PC-9 (cell line): ENCODE measurements at regions not wholly inside any gene's neighbourhood (a gene's known extent, or its start where the extent isn't known, plus 50 kb on each side); places are given as distances from the start of the nearest gene placed in this dataset.

Experiments
- BruUV-seq: library from RNA; stranded (reverse); fragments of 400-500 nt; replicated peaks from 2 replicates; lab custom pipeline; 2021; lab: Mats Ljungman, UMichigan
- CTCF ChIA-PET: fragments of 300-600 bp; sonication (Branson Sonifier 250); formaldehyde crosslinking; loops from one replicate; lab custom pipeline; 2022; ENCODE audit warnings: antibody characterized with exemption; lab: Charles Lee
- POLR2A ChIA-PET: fragments of 300-600 bp; sonication (Branson Sonifier 250); formaldehyde crosslinking; loops from one replicate; lab custom pipeline; 2022; ENCODE audit warnings: antibody characterized with exemption; ENCODE audit not compliant: unreplicated experiment; lab: Charles Lee
- DNase-seq, 2 experiments: peaks; one replicate each; pipeline versions ENCODE4 v3.0.0 to v3.0.0-alpha.2; 2015 to 2022; ENCODE audit warnings: mixed read lengths in 1 of 2
- H2AFZ ChIP-seq: fragments of 200-600 bp; sonication (generic); 2 replicates; pipeline ENCODE4 v1.8.1; 2017; ENCODE audit warnings: antibody characterized with exemption
- H3F3A ChIP-seq: fragments of 200-600 bp; sonication (generic); 2 replicates; pipeline ENCODE4 v1.8.1; 2017; ENCODE audit warnings: antibody characterized with exemption, mild to moderate bottlenecking, low read depth; ENCODE audit not compliant: insufficient read depth
- H3K27ac ChIP-seq: fragments of 200-600 bp; sonication (generic); 2 replicates; pipeline ENCODE4 v1.6.1; 2016; ENCODE audit warnings: mixed run types
- H3K27me3 ChIP-seq: fragments of 200-600 bp; sonication (generic); 2 replicates; pipeline ENCODE4 v1.6.1; 2016; ENCODE audit warnings: low read depth, mixed run types; ENCODE audit not compliant: insufficient read depth
- H3K36me3 ChIP-seq: fragments of 200-600 bp; sonication (generic); 2 replicates; pipeline ENCODE4 v1.6.1; 2016; ENCODE audit warnings: low read depth, mixed run types
- H3K4me1 ChIP-seq: fragments of 200-600 bp; sonication (generic); replicated peaks from 2 replicates; pipeline ENCODE4 v1.6.1; 2016; ENCODE audit warnings: mixed run types; ENCODE audit not compliant: insufficient read depth
- H3K4me2 ChIP-seq: fragments of 200-600 bp; sonication (generic); 2 replicates; pipeline ENCODE4 v1.6.1; 2017; ENCODE audit warnings: mixed run types
- H3K4me3 ChIP-seq: fragments of 200-600 bp; sonication (generic); 2 replicates; pipeline ENCODE4 v1.6.1; 2016; ENCODE audit warnings: mixed run types
- H3K79me2 ChIP-seq: fragments of 200-600 bp; sonication (generic); 2 replicates; pipeline ENCODE4 v1.6.1; 2017; ENCODE audit warnings: low read depth, mixed run types
- H3K9me2 ChIP-seq: fragments of 200-600 bp; sonication (generic); 2 replicates; pipeline ENCODE4 v1.8.1; 2017; ENCODE audit warnings: mild to moderate bottlenecking; ENCODE audit not compliant: insufficient read depth
- H3K9me3 ChIP-seq: fragments of 200-600 bp; sonication (generic); 2 replicates; pipeline ENCODE4 v1.8.1; 2016; ENCODE audit warnings: low read depth; ENCODE audit not compliant: insufficient read depth
- H4K20me1 ChIP-seq: fragments of 200-600 bp; sonication (generic); 2 replicates; pipeline ENCODE4 v1.8.1; 2017; ENCODE audit not compliant: insufficient read depth
- EZH2 ChIP-seq: fragments of 200-600 bp; sonication (generic); IDR thresholded peaks from 2 replicates; pipeline ENCODE4 v1.8.0; 2017; ENCODE audit warnings: antibody characterized with exemption, low read depth
- intact Hi-C: fragments of 100-400 bp; cut with micrococcal nuclease; formaldehyde crosslinking; loops from one replicate; pipeline ENCODE4 v1.10.0; 2022; ENCODE audit not compliant: unreplicated experiment
- TF ChIP-seq, protein P1 (sequence below): fragments of 200-600 bp; sonication (generic); conservative IDR thresholded peaks from 2 replicates; pipeline ENCODE4 v1.6.1; 2017; ENCODE audit warnings: mixed run types, antibody characterized with exemption, mild to moderate bottlenecking, moderate library complexity

DNA sequence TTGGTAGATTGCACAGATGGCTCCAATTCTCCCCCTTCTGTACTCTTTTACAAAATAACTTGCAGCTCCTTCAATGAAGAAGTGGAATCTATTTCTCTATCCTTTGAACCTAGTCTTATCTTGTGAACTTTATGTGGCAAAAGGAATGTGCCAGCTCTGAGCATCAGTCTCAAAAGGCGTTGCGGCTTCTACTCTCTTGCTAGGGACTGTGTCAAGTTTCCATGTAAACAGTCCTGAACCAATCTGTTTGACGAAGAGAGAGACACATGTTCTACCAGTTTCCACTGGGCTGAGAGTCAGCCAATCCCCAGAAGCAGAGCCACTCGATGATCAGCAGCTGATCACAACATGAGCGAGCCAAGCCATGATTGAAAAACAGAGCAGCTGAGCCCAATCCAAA, 439.7 kb upstream of the SETBP1 start:
- Histone ChIP-seq H3K9me3 (no peaks in the 10 kb centered on the region), H3K36me3 (no peaks in the 10 kb centered on the region), H3F3A (no peaks in the 10 kb centered on the region), H3K27me3 (no peaks in the 10 kb centered on the region), H4K20me1 (no peaks in the 10 kb centered on the region), H3K4me2 (no peak overlapping the region), H3K27ac (no peak overlapping the region), H3K79me2 (no peaks in the 10 kb centered on the region), H2AFZ (no peak overlapping the region), H3K4me1 (no peaks in the 10 kb centered on the region), H3K9me2 (no peaks in the 10 kb centered on the region), H3K4me3 (no peak overlapping the region)
- BruUV-seq: no TSS peak
- no peak for TF ChIP-seq EZH2
- TF ChIP-seq, protein P1, sequence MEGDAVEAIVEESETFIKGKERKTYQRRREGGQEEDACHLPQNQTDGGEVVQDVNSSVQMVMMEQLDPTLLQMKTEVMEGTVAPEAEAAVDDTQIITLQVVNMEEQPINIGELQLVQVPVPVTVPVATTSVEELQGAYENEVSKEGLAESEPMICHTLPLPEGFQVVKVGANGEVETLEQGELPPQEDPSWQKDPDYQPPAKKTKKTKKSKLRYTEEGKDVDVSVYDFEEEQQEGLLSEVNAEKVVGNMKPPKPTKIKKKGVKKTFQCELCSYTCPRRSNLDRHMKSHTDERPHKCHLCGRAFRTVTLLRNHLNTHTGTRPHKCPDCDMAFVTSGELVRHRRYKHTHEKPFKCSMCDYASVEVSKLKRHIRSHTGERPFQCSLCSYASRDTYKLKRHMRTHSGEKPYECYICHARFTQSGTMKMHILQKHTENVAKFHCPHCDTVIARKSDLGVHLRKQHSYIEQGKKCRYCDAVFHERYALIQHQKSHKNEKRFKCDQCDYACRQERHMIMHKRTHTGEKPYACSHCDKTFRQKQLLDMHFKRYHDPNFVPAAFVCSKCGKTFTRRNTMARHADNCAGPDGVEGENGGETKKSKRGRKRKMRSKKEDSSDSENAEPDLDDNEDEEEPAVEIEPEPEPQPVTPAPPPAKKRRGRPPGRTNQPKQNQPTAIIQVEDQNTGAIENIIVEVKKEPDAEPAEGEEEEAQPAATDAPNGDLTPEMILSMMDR: no peak
- intact Hi-C loops: no loop called here
- ChIA-PET POLR2A (no interaction called here), CTCF (no interaction called here)
- DNase-seq: no peak

DNA sequence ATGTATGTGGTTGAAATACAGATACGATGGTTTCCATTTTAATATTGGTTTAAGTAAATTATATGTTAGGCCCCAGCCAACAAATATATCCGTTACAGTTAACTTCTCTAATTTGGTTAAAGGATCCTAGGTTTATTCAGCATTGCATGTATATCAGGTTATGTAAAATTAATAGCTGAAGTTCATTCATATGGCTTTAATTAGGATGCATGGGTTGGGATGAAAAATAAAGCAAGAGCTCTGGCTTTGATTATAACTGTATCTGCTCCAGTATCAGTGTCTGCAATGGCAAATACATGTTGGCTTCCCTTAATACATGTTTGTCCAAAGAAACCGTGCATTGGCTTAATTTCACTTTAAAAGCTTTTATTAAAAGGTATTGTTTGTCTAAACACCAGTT, 435.7 kb upstream of the SETBP1 start:
- TF ChIP-seq, protein P1: no peak
- no peak for TF ChIP-seq EZH2
- BruUV-seq: no TSS peak
- Histone ChIP-seq H3K27me3 (no peaks in the 10 kb centered on the region), H3K4me3 (no peak overlapping the region), H3K79me2 (no peaks in the 10 kb centered on the region), H2AFZ (no peak overlapping the region), H4K20me1 (no peaks in the 10 kb centered on the region), H3K4me1 (no peaks in the 10 kb centered on the region), H3K9me3 (no peaks in the 10 kb centered on the region), H3F3A (no peaks in the 10 kb centered on the region), H3K36me3 (no peaks in the 10 kb centered on the region), H3K9me2 (no peaks in the 10 kb centered on the region), H3K27ac (no peak overlapping the region), H3K4me2 (no peak overlapping the region)
- POLR2A ChIA-PET: no interaction called here
- intact Hi-C loops: no loop called here
- CTCF ChIA-PET: no interaction called here
- DNase-seq: no peak

DNA sequence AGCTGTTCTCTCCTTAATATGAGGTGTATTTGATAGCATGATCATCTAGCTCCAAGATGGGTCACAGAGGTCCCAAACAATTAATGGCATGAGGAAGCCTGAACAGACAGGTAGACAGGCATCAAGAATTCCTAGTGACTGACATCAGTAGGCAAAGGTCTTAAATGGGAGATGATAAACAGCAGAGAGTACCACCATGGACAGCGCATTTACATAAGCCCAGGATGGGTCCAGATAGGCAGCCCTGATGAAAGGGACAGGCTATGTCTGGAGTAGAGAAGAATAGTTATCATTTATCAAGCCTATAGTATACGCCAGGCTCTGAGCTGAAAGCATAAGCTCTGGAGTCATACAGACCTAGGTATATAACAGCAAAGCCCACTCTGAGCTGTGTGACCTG, 434.7 kb upstream of the SETBP1 start:
- no peak overlapping the region for H3K27ac ChIP-seq
- H3K9me2 ChIP-seq: no peaks in the 10 kb centered on the region
- TF ChIP-seq, protein P1: no peak
- no peak for TF ChIP-seq EZH2
- no peaks in the 10 kb centered on the region for H3K27me3 ChIP-seq
- intact Hi-C loops: no loop called here
- H3K79me2 ChIP-seq: no peaks in the 10 kb centered on the region
- H3F3A ChIP-seq: no peaks in the 10 kb centered on the region
- no peak overlapping the region for H2AFZ ChIP-seq
- BruUV-seq: no TSS peak
- H3K36me3 ChIP-seq: no peaks in the 10 kb centered on the region
- H3K4me1 ChIP-seq: no peaks in the 10 kb centered on the region
- H3K4me2 ChIP-seq: no peak overlapping the region
- POLR2A ChIA-PET: interaction anchor here (0.5 kb wide), 1 partner anchor 88 kb away, joined by 3 read pairs; no protein-coding TSS in a partner anchor
- no peaks in the 10 kb centered on the region for H4K20me1 ChIP-seq
- no peak for DNase-seq
- no peak overlapping the region for H3K4me3 ChIP-seq
- CTCF ChIA-PET: no interaction called here
- no peaks in the 10 kb centered on the region for H3K9me3 ChIP-seq
